22Rv1 (cell line): ENCODE measurements at regions not wholly inside any gene's neighbourhood (a gene's known extent, or its start where the extent isn't known, plus 50 kb on each side); places are given as distances from the start of the nearest gene placed in this dataset.

Source experiments
- CTCF ChIP-seq: fragments of 450-650 bp; IDR thresholded peaks from 2 replicates; pipeline ENCODE4 v1.5.1; 2017; ENCODE audit warnings: mild to moderate bottlenecking
- ZFX ChIP-seq: fragments of 450-650 bp; IDR thresholded peaks from 2 replicates; pipeline ENCODE4 v1.6.1; 2017; ENCODE audit warnings: antibody characterized with exemption, borderline replicate concordance

- TF ChIP-seq CTCF, result no peak
- TF ChIP-seq ZFX, result no peak
Observed at GRCh38 chr20:22060610-22061009, 355.1 kb downstream of the PAX1 start.
